ENCODE measurements at regions not wholly inside any gene's neighbourhood (a gene's known extent, or its start where the extent isn't known, plus 50 kb on each side); places are given as distances from the start of the nearest gene placed in this dataset.

DNA sequence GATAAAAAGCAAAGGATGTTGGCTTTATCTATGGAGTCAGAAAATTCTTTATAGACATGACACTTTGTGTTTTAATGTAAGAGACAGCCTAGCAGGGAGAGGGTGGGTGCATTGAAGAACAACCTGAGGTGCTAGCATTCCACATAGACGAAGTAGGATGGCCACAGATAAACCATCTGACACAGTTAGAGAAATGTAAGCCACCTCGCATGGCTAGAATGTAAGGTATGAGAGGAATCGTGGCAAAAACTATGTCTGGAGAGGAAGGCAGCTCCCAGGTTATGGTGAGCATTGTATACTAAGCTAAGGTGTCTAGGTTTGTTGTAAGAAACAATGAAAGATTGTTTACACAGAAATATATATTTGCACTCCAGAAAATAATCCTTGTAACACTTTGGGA is 194.0 kb upstream of the SLITRK3 start:
- no peak overlapping the region for H3K4me3 ChIP-seq (ENCODE audit: control insufficient read depth in 2 of 3, extremely low read depth in 1 of 3, insufficient read depth in 2 of 3, low read depth in 1 of 3, low read length in 3 of 3)
- H3K9me3 ChIP-seq (ENCODE audit: control insufficient read depth, low read depth, low read length) = no peaks in the 10 kb centered on the region
- dilution Hi-C loops (cut with MboI; ENCODE audit: extremely low pct_ligation_motif_present, low sequenced_read_pairs) = no loop called here
- DNase-seq (ENCODE audit: low read depth, low spot score) (no peak), FAIRE-seq (no peak)
- H3K36me3 ChIP-seq (ENCODE audit: control insufficient read depth in 2 of 2, extremely low read depth in 1 of 2, insufficient read depth in 2 of 2, low read length in 2 of 2) = no peaks in the 10 kb centered on the region
- H2AFZ ChIP-seq (ENCODE audit: control insufficient read depth, low read length) = no peak overlapping the region
- no peak overlapping the region for H3K27ac ChIP-seq (ENCODE audit: control insufficient read depth, insufficient read depth, low read length)
- H3K4me2 ChIP-seq (ENCODE audit: control insufficient read depth, extremely low read depth, insufficient read depth, low read depth, low read length) = no peak overlapping the region
- H3K4me1 ChIP-seq (ENCODE audit: control insufficient read depth, extremely low read depth, insufficient read depth, low read length) = no peaks in the 10 kb centered on the region
- H4K20me1 ChIP-seq (ENCODE audit: control insufficient read depth, extremely low read depth, insufficient read depth, low read length) = no peaks in the 10 kb centered on the region
- H3K9ac ChIP-seq (ENCODE audit: control insufficient read depth, extremely low read depth, insufficient read depth, low read length) = no peak overlapping the region
- no peaks in the 10 kb centered on the region for H3K27me3 ChIP-seq (ENCODE audit: control insufficient read depth, extremely low read depth, insufficient read depth, low read length)
- TF ChIP-seq EZH2 (IDR thresholded peaks at IDR 0.05; ENCODE audit: low read length) = no peak
- TF ChIP-seq, protein P1, sequence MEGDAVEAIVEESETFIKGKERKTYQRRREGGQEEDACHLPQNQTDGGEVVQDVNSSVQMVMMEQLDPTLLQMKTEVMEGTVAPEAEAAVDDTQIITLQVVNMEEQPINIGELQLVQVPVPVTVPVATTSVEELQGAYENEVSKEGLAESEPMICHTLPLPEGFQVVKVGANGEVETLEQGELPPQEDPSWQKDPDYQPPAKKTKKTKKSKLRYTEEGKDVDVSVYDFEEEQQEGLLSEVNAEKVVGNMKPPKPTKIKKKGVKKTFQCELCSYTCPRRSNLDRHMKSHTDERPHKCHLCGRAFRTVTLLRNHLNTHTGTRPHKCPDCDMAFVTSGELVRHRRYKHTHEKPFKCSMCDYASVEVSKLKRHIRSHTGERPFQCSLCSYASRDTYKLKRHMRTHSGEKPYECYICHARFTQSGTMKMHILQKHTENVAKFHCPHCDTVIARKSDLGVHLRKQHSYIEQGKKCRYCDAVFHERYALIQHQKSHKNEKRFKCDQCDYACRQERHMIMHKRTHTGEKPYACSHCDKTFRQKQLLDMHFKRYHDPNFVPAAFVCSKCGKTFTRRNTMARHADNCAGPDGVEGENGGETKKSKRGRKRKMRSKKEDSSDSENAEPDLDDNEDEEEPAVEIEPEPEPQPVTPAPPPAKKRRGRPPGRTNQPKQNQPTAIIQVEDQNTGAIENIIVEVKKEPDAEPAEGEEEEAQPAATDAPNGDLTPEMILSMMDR (optimal IDR thresholded peaks at IDR 0.05 in 1 of 3, IDR thresholded peaks at IDR 0.05 in 1 of 3, conservative IDR thresholded peaks at IDR 0.05 in 1 of 3; ENCODE audit: extremely low read depth in 1 of 3, insufficient read depth in 2 of 3, low read length in 3 of 3) = no peak
- no peaks in the 10 kb centered on the region for H3K9me1 ChIP-seq (ENCODE audit: control insufficient read depth, extremely low read depth, insufficient read depth, low read length)
- no peaks in the 10 kb centered on the region for H3K79me2 ChIP-seq (ENCODE audit: control insufficient read depth, insufficient read depth, low read length)

DNA sequence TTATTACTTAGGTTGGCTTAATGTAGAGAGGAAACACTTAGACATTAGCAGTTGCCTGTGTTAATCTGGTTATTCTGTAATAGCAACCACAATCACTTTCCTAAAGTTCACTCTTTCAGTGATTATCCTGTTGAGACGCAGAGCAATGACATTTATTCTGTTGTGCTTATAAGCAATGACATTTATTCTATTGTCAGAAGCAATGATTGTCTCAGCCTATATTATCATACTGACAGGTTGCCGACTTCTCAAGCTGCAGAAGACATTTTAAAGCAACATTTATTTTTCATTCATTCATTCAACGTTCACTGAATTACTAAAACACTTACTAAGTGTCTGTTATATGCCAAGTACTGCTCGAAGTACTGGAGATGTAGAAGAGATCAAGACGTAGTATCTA is 193.5 kb upstream of the SLITRK3 start:
- no peak overlapping the region for H3K27ac ChIP-seq (ENCODE audit: control insufficient read depth, insufficient read depth, low read length)
- TF ChIP-seq, protein P1 (optimal IDR thresholded peaks at IDR 0.05 in 1 of 3, IDR thresholded peaks at IDR 0.05 in 1 of 3, conservative IDR thresholded peaks at IDR 0.05 in 1 of 3; ENCODE audit: extremely low read depth in 1 of 3, insufficient read depth in 2 of 3, low read length in 3 of 3) = no peak
- TF ChIP-seq EZH2 (IDR thresholded peaks at IDR 0.05; ENCODE audit: low read length) = no peak
- H3K36me3 ChIP-seq (ENCODE audit: control insufficient read depth in 2 of 2, extremely low read depth in 1 of 2, insufficient read depth in 2 of 2, low read length in 2 of 2) = no peaks in the 10 kb centered on the region
- H3K9ac ChIP-seq (ENCODE audit: control insufficient read depth, extremely low read depth, insufficient read depth, low read length) = no peak overlapping the region
- no peaks in the 10 kb centered on the region for H3K9me3 ChIP-seq (ENCODE audit: control insufficient read depth, low read depth, low read length)
- DNase-seq (ENCODE audit: low read depth, low spot score) (no peak), FAIRE-seq (no peak)
- H3K79me2 ChIP-seq (ENCODE audit: control insufficient read depth, insufficient read depth, low read length) = no peaks in the 10 kb centered on the region
- no peaks in the 10 kb centered on the region for H3K27me3 ChIP-seq (ENCODE audit: control insufficient read depth, extremely low read depth, insufficient read depth, low read length)
- H4K20me1 ChIP-seq (ENCODE audit: control insufficient read depth, extremely low read depth, insufficient read depth, low read length) = no peaks in the 10 kb centered on the region
- no peak overlapping the region for H2AFZ ChIP-seq (ENCODE audit: control insufficient read depth, low read length)
- H3K4me2 ChIP-seq (ENCODE audit: control insufficient read depth, extremely low read depth, insufficient read depth, low read depth, low read length) = no peak overlapping the region
- dilution Hi-C loops (cut with MboI; ENCODE audit: extremely low pct_ligation_motif_present, low sequenced_read_pairs) = no loop called here
- H3K9me1 ChIP-seq (ENCODE audit: control insufficient read depth, extremely low read depth, insufficient read depth, low read length) = no peaks in the 10 kb centered on the region
- H3K4me3 ChIP-seq (ENCODE audit: control insufficient read depth in 2 of 3, extremely low read depth in 1 of 3, insufficient read depth in 2 of 3, low read depth in 1 of 3, low read length in 3 of 3) = no peak overlapping the region
- H3K4me1 ChIP-seq (ENCODE audit: control insufficient read depth, extremely low read depth, insufficient read depth, low read length) = no peaks in the 10 kb centered on the region
